ENCODE measurements at regions not wholly inside any gene's neighbourhood (a gene's known extent, or its start where the extent isn't known, plus 50 kb on each side); places are given as distances from the start of the nearest gene placed in this dataset.

GRCh38 chr2:176496761-176497160 is 227.5 kb downstream of the MTX2 start (continued):
- TF ChIP-seq GRHL2 (CRISPR knock-in tag; IDR thresholded peaks at IDR 0.05; ENCODE audit: insufficient replicate concordance, severe bottlenecking) (no peak), E2F1 (CRISPR knock-in tag; IDR thresholded peaks at IDR 0.05) (no peak), TEAD1 (CRISPR knock-in tag; IDR thresholded peaks at IDR 0.05) (no peak)

GRCh38 chr2:176500901-176501300 is 231.7 kb downstream of the MTX2 start:
- Mint-ChIP-seq H3K4me3 (no peak overlapping the region), H3K9me3 (no peaks in the 10 kb centered on the region), H3K27me3 (ENCODE audit: low read depth) (no peaks in the 10 kb centered on the region; the same call in 1 of the 2 replicates), H3K4me1 (peaks cover 2% of the 10 kb centered on the region; the same call in 1 of the 2 replicates), H3K27ac (no peak overlapping the region), H3K36me3 (no peaks in the 10 kb centered on the region)
- ATAC-seq: no peak
- ChIA-PET CTCF (interaction anchor here (0.7 to 1.2 kb wide), 2 partner anchors 46 to 360 kb away, joined by 3 to 6 read pairs; no protein-coding TSS in a partner anchor), POLR2A (no interaction called here)
- no peak for TF ChIP-seq FOXP4 (CRISPR knock-in tag; IDR thresholded peaks at IDR 0.05)
- no peak for TF ChIP-seq SP1 (CRISPR knock-in tag; conservative IDR thresholded peaks at IDR 0.05)
- DNase-seq (ENCODE audit: low spot score): no peak

- Mint-ChIP-seq H3K27ac (no peak overlapping the region), H3K9me3 (no peaks in the 10 kb centered on the region), H3K27me3 (ENCODE audit: low read depth) (no peaks in the 10 kb centered on the region; the same call in 1 of the 2 replicates), H3K36me3 (no peaks in the 10 kb centered on the region), H3K4me3 (no peak overlapping the region), H3K4me1 (no peaks in the 10 kb centered on the region)
- DNase-seq (ENCODE audit: low spot score) (no peak), ATAC-seq (no peak)
- ChIA-PET CTCF (interaction anchor here (0.7 to 1.2 kb wide), 2 partner anchors 46 to 361 kb away, joined by 3 to 6 read pairs; no protein-coding TSS in a partner anchor), POLR2A (no interaction called here)
- TF ChIP-seq PRRX2 (CRISPR knock-in tag; IDR thresholded peaks at IDR 0.05) (no peak), TCF7 (CRISPR knock-in tag; IDR thresholded peaks at IDR 0.05; ENCODE audit: low read depth) (no peak), ETV6 (CRISPR knock-in tag; IDR thresholded peaks at IDR 0.05) (no peak), NFE2L1 (CRISPR knock-in tag; IDR thresholded peaks at IDR 0.05) (no peak), TEAD1 (CRISPR knock-in tag; IDR thresholded peaks at IDR 0.05) (no peak), SP1 (CRISPR knock-in tag; conservative IDR thresholded peaks at IDR 0.05) (no peak), SMAD4 (CRISPR knock-in tag; IDR thresholded peaks at IDR 0.05) (no peak), ZNF512 (CRISPR knock-in tag; IDR thresholded peaks at IDR 0.05; ENCODE audit: borderline replicate concordance) (no peak), ZNF317 (CRISPR knock-in tag; IDR thresholded peaks at IDR 0.05; ENCODE audit: borderline replicate concordance, low read depth) (no peak), ESRRA (CRISPR knock-in tag; IDR thresholded peaks at IDR 0.05; ENCODE audit: borderline replicate concordance) (no peak), FOXJ3 (CRISPR knock-in tag; IDR thresholded peaks at IDR 0.05; ENCODE audit: borderline replicate concordance) (no peak), JUN (CRISPR knock-in tag; IDR thresholded peaks at IDR 0.05) (no peak), ARID4B (CRISPR knock-in tag; IDR thresholded peaks at IDR 0.05; ENCODE audit: borderline replicate concordance) (no peak), NR3C1 (CRISPR knock-in tag; conservative IDR thresholded peaks at IDR 0.05; ENCODE audit: low read depth) (no peak), GRHL2 (CRISPR knock-in tag; IDR thresholded peaks at IDR 0.05; ENCODE audit: insufficient replicate concordance, severe bottlenecking) (no peak), RORB (CRISPR knock-in tag; IDR thresholded peaks at IDR 0.05) (no peak), MYBL2 (CRISPR knock-in tag; IDR thresholded peaks at IDR 0.05) (no peak)
Measured at GRCh38 chr2:176501617-176502016, 232.4 kb downstream of the MTX2 start.

Measured in WTC11 (cell line).